ENCODE measurements at regions not wholly inside any gene's neighbourhood (a gene's known extent, or its start where the extent isn't known, plus 50 kb on each side); places are given as distances from the start of the nearest gene placed in this dataset.

GRCh38 chr1:55420929-55421716 is 206.0 kb upstream of the USP24 start:
- DNase-seq = no peak

GRCh38 chr1:55420026-55420425 is 204.9 kb upstream of the USP24 start:
- no peak for DNase-seq

- DNase-seq = no peak
Observed at GRCh38 chr1:55418208-55419000, 203.2 kb upstream of the USP24 start.

GRCh38 chr1:55416164-55416842 is 201.1 kb upstream of the USP24 start:
- DNase-seq = no peak

GRCh38 chr1:55413286-55413685 is 198.1 kb upstream of the USP24 start:
- DNase-seq = no peak

- DNase-seq = no peak
Observed at GRCh38 chr1:55412060-55412459, 196.9 kb upstream of the USP24 start.

GRCh38 chr1:55402671-55403464 is 187.7 kb upstream of the USP24 start:
- no peak for DNase-seq

GRCh38 chr1:55402142-55402541 is 187.0 kb upstream of the USP24 start:
- DNase-seq = no peak

GRCh38 chr1:55400508-55400907 is 185.3 kb upstream of the USP24 start:
- no peak for DNase-seq

- DNase-seq = no peak
Observed at GRCh38 chr1:55399346-55399745, 184.2 kb upstream of the USP24 start.

- no peak for DNase-seq
Observed at GRCh38 chr1:55396381-55396891, 181.3 kb upstream of the USP24 start.

- no peak for DNase-seq
Observed at GRCh38 chr1:55388960-55389359, 173.8 kb upstream of the USP24 start.

GRCh38 chr1:55387145-55387544 is 172.0 kb upstream of the USP24 start:
- no peak for DNase-seq

- DNase-seq = no peak
Observed at GRCh38 chr1:55386456-55386855, 171.3 kb upstream of the USP24 start.

- no peak for DNase-seq
Observed at GRCh38 chr1:55385402-55386018, 170.3 kb upstream of the USP24 start.

- DNase-seq = no peak
Observed at GRCh38 chr1:55384637-55385036, 169.5 kb upstream of the USP24 start.

GRCh38 chr1:55382806-55383305 is 167.7 kb upstream of the USP24 start:
- no peak for DNase-seq

- no peak for DNase-seq
Observed at GRCh38 chr1:55381983-55382382, 166.8 kb upstream of the USP24 start.

- no peak for DNase-seq
Observed at GRCh38 chr1:55381491-55381890, 166.3 kb upstream of the USP24 start.

- no peak for DNase-seq
Observed at GRCh38 chr1:55380355-55380970, 165.3 kb upstream of the USP24 start.

GRCh38 chr1:55378582-55378981 is 163.4 kb upstream of the USP24 start:
- no peak for DNase-seq
